Thyroid gland (tissue), 4 donors: ENCODE measurements at regions not wholly inside any gene's neighbourhood (a gene's known extent, or its start where the extent isn't known, plus 50 kb on each side); places are given as distances from the start of the nearest gene placed in this dataset.

Experiments
- CTCF ChIP-seq, 6 experiments: fragments of 200-600 bp in 3 of 6; fragments of 450-650 bp in 3 of 6; sonication (generic) in 3 of 6; IDR thresholded peaks; one replicate each; pipeline ENCODE4 v1.5.1; 2016 to 2019; ENCODE audit warnings: antibody characterized with exemption in 6 of 6, mild to moderate bottlenecking in 2 of 6, inconsistent platforms in 1 of 6, moderate library complexity in 1 of 6
- POLR2A ChIP-seq, 2 donors: fragments of 450-650 bp; IDR thresholded peaks; one replicate each; pipeline ENCODE4 v1.6.1; 2017; ENCODE audit warnings: antibody characterized with exemption in 2 of 2, mild to moderate bottlenecking in 2 of 2, moderate library complexity in 1 of 2

DNA sequence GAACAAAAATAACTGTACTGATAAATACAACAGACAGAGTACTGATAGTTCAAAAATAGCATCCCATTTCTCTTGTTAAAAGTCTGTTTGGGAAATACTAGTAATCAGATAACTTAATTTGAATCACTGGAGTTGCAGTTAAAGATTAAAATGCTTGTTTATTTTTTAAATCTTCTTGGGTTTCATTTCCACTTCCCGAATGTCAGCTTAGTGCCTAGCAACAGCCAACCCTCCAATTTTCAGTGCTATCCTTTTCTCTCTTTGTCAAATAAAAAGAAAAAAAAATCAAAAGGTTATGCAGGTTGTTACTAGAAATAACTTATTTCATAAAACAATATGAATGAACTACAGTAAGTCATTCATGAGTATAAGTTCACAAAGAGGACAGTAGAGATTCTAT is 257.7 kb upstream of the STXBP5 start:
- TF ChIP-seq CTCF (IDR thresholded peaks at IDR 0.05) (no peak), POLR2A (IDR thresholded peaks at IDR 0.05) (no peak)
